ENCODE measurements at regions not wholly inside any gene's neighbourhood (a gene's known extent, or its start where the extent isn't known, plus 50 kb on each side); places are given as distances from the start of the nearest gene placed in this dataset.

GRCh38 chr6:168883410-168884049 lies 370.1 kb downstream of the THBS2 start:
- no peak for DNase-seq (ENCODE audit: low spot score)

- DNase-seq (ENCODE audit: low spot score), result no peak
Observed at GRCh38 chr6:168880271-168880670, 373.4 kb downstream of the THBS2 start.

GRCh38 chr6:168877821-168878282 lies 375.8 kb downstream of the THBS2 start:
- no peak for DNase-seq (ENCODE audit: low spot score)

GRCh38 chr6:168876956-168877355 lies 376.7 kb downstream of the THBS2 start:
- DNase-seq (ENCODE audit: low spot score), result no peak

- DNase-seq (ENCODE audit: low spot score), result no peak
Observed at GRCh38 chr6:168875811-168876576, 377.7 kb downstream of the THBS2 start.

- DNase-seq (ENCODE audit: low spot score), result no peak
Observed at GRCh38 chr6:168874637-168875036, 379.0 kb downstream of the THBS2 start.

GRCh38 chr6:168873278-168874190 lies 380.1 kb downstream of the THBS2 start:
- no peak for DNase-seq (ENCODE audit: low spot score)

- DNase-seq (ENCODE audit: low spot score), result no peak
Observed at GRCh38 chr6:168871642-168872315, 381.9 kb downstream of the THBS2 start.

GRCh38 chr6:168870982-168871381 lies 382.7 kb downstream of the THBS2 start:
- no peak for DNase-seq (ENCODE audit: low spot score)

- DNase-seq (ENCODE audit: low spot score), result no peak
Observed at GRCh38 chr6:168867247-168868102, 386.2 kb downstream of the THBS2 start.

GRCh38 chr6:168866534-168866933 lies 387.1 kb downstream of the THBS2 start:
- no peak for DNase-seq (ENCODE audit: low spot score)

- no peak for DNase-seq (ENCODE audit: low spot score)
Observed at GRCh38 chr6:168865522-168865921, 388.1 kb downstream of the THBS2 start.

- no peak for DNase-seq (ENCODE audit: low spot score)
Observed at GRCh38 chr6:168864541-168865460, 388.8 kb downstream of the THBS2 start.

- DNase-seq (ENCODE audit: low spot score), result no peak
Observed at GRCh38 chr6:168863467-168863866, 390.2 kb downstream of the THBS2 start.

- no peak for DNase-seq (ENCODE audit: low spot score)
Observed at GRCh38 chr6:168862346-168862980, 391.2 kb downstream of the THBS2 start.

GRCh38 chr6:168860987-168861386 lies 392.7 kb downstream of the THBS2 start:
- DNase-seq (ENCODE audit: low spot score), result no peak

- DNase-seq (ENCODE audit: low spot score), result no peak
Observed at GRCh38 chr6:168860341-168860740, 393.3 kb downstream of the THBS2 start.

GRCh38 chr6:168858926-168859325 lies 394.7 kb downstream of the THBS2 start:
- no peak for DNase-seq (ENCODE audit: low spot score)

- DNase-seq (ENCODE audit: low spot score), result no peak
Observed at GRCh38 chr6:168856914-168857313, 396.7 kb downstream of the THBS2 start.
